ENCODE measurements at regions not wholly inside any gene's neighbourhood (a gene's known extent, or its start where the extent isn't known, plus 50 kb on each side); places are given as distances from the start of the nearest gene placed in this dataset.

GRCh38 chr13:44158881-44159632, 214.6 kb upstream of the SERP2 start:
- Histone ChIP-seq H3K23me2 (ENCODE audit: low read depth, low read length) (no peaks in the 10 kb centered on the region; the same call in 1 of the 2 replicates), H3K56ac (replicated peaks; ENCODE audit: insufficient read length, low read depth, low read length) (no peak overlapping the region), H2BK120ac (replicated peaks; ENCODE audit: low read depth, low read length) (no peak overlapping the region), H3K79me2 (ENCODE audit: control insufficient read depth in 1 of 2, insufficient read depth in 2 of 2, low read length in 2 of 2) (no peaks in the 10 kb centered on the region), H3K36me3 (ENCODE audit: control insufficient read depth in 2 of 4, insufficient read depth in 4 of 4, low read length in 3 of 4) (no peaks in the 10 kb centered on the region), H3K4me3 (ENCODE audit: extremely low read depth in 1 of 4, insufficient read depth in 2 of 4, low read depth in 3 of 4, low read length in 4 of 4) (no peak overlapping the region), H2BK15ac (ENCODE audit: low read length) (no peak overlapping the region), H3K79me1 (ENCODE audit: low read depth, low read length) (no peaks in the 10 kb centered on the region), H3K27me3 (replicated peaks in 1 of 4; ENCODE audit: control insufficient read depth in 3 of 4, extremely low read depth in 1 of 4, insufficient read depth in 3 of 4, low read length in 3 of 4) (no peaks in the 10 kb centered on the region), H4K8ac (ENCODE audit: extremely low read depth, insufficient read depth, low read length) (no peak overlapping the region), H3K9ac (replicated peaks in 1 of 4; ENCODE audit: extremely low read depth in 1 of 4, low read depth in 3 of 4, low read length in 3 of 4) (no peak overlapping the region), H3K23ac (ENCODE audit: insufficient read length) (no peak overlapping the region), H3K14ac (ENCODE audit: insufficient read length) (no peak overlapping the region), H3K4ac (replicated peaks; ENCODE audit: insufficient read length, low read depth, low read length) (no peak overlapping the region), H2AFZ (ENCODE audit: low read length) (no peak overlapping the region), H2AK5ac (ENCODE audit: low read depth, low read length) (no peak overlapping the region), H3K4me2 (ENCODE audit: insufficient read depth in 1 of 2, low read depth in 2 of 2, low read length in 2 of 2) (no peak overlapping the region), H3K18ac (ENCODE audit: extremely low read depth, low read length) (no peak overlapping the region), H3K27ac (ENCODE audit: low read depth, low read length) (no peak overlapping the region), H4K20me1 (replicated peaks in 1 of 2; ENCODE audit: control insufficient read depth in 1 of 2, insufficient read depth in 2 of 2, low read length in 2 of 2) (no peaks in the 10 kb centered on the region), H2BK5ac (ENCODE audit: low read depth, low read length) (no peak overlapping the region), H2BK20ac (ENCODE audit: low read length) (no peak overlapping the region), H4K5ac (ENCODE audit: insufficient read length, low read depth, low read length) (no peak overlapping the region), H4K91ac (replicated peaks; ENCODE audit: insufficient read length, low read length) (no peak overlapping the region), H3K9me3 (ENCODE audit: insufficient read depth in 2 of 2, low read depth in 1 of 2, low read length in 1 of 2) (no peaks in the 10 kb centered on the region), H3K4me1 (replicated peaks in 1 of 4; ENCODE audit: control insufficient read depth in 3 of 4, insufficient read depth in 4 of 4, low read length in 3 of 4) (peaks cover 0 to 7% (median 0%) of the 10 kb centered on the region in 4 experiments; a peak in 3 of 7 replicates), H2BK12ac (ENCODE audit: low read depth, low read length) (no peak overlapping the region)
- ChIA-PET CTCF (ENCODE audit: partially characterized antibody) (no interaction called here), POLR2A (ENCODE audit: partially characterized antibody) (interaction anchor here (0.6 kb wide), 1 partner anchor 1309 kb away, joined by 3 read pairs; no protein-coding TSS in a partner anchor)
- DNase-seq (ENCODE audit: low read depth in 1 of 2, low spot score in 2 of 2) (no peak), FAIRE-seq (no peak)
- 94% methylated on average over 15 of the region's 15 CpGs; no CpG with 5 or more reads in 1 of the 2 experiments for WGBS, 2 experiments (ENCODE audit: extremely low coverage in 1 of 2, insufficient coverage in 1 of 2, insufficient read length in 1 of 2, insufficient replicate concordance in 2 of 2, low coverage in 1 of 2, low lambda C conversion rate in 2 of 2, missing lambda C conversion rate in 1 of 2)
- TF ChIP-seq BCL11A (IDR thresholded peaks at IDR 0.05; ENCODE audit: low read depth in 2 of 2, low read length in 2 of 2) = no peak
- TF ChIP-seq RAD21 (IDR thresholded peaks at IDR 0.05 in 1 of 2, conservative IDR thresholded peaks at IDR 0.05 in 1 of 2; ENCODE audit: low read depth in 2 of 2, low read length in 2 of 2) = no peak
- TF ChIP-seq EZH2 (IDR thresholded peaks at IDR 0.05; ENCODE audit: low read depth, low read length, severe bottlenecking) = no peak
- TF ChIP-seq SUZ12 (IDR thresholded peaks at IDR 0.05; ENCODE audit: low read length) = no peak
- no peak for TF ChIP-seq KDM1A (IDR thresholded peaks at IDR 0.05; ENCODE audit: borderline replicate concordance, low read length)
- TF ChIP-seq NANOG (IDR thresholded peaks at IDR 0.05; ENCODE audit: insufficient read depth, low read depth, low read length, poor library complexity, severe bottlenecking) = no peak
- no peak for TF ChIP-seq RFX5 (IDR thresholded peaks at IDR 0.05; ENCODE audit: borderline replicate concordance, low read depth, low read length)
- TF ChIP-seq TCF12 (IDR thresholded peaks at IDR 0.05; ENCODE audit: low read depth, low read length) = no peak
- TF ChIP-seq CHD1 (IDR thresholded peaks at IDR 0.05; ENCODE audit: low read depth, low read length) = no peak
- no peak for TF ChIP-seq CREB1 (IDR thresholded peaks at IDR 0.05)
- TF ChIP-seq TBP (IDR thresholded peaks at IDR 0.05; ENCODE audit: low read depth, low read length) = no peak
- TF ChIP-seq TAF1 (IDR thresholded peaks at IDR 0.05; ENCODE audit: low read depth, low read length) = no peak
- no peak for TF ChIP-seq JUND (IDR thresholded peaks at IDR 0.05; ENCODE audit: low read length)
- no peak for TF ChIP-seq TAF7 (optimal IDR thresholded peaks at IDR 0.05; ENCODE audit: borderline replicate concordance, low read depth, low read length)
